PC-9 (cell line): ENCODE measurements at regions not wholly inside any gene's neighbourhood (a gene's known extent, or its start where the extent isn't known, plus 50 kb on each side); places are given as distances from the start of the nearest gene placed in this dataset.

ENCODE experiments used
- EZH2 ChIP-seq: fragments of 200-600 bp; sonication (generic); IDR thresholded peaks from 2 replicates; pipeline ENCODE4 v1.8.0; 2017; ENCODE audit warnings: antibody characterized with exemption, low read depth
- TF ChIP-seq, protein P1 (sequence below): fragments of 200-600 bp; sonication (generic); conservative IDR thresholded peaks from 2 replicates; pipeline ENCODE4 v1.6.1; 2017; ENCODE audit warnings: mixed run types, antibody characterized with exemption, mild to moderate bottlenecking, moderate library complexity

GRCh38 chr10:120972259-120972658 is 121.1 kb downstream of the WDR11 start:
- TF ChIP-seq, protein P1, sequence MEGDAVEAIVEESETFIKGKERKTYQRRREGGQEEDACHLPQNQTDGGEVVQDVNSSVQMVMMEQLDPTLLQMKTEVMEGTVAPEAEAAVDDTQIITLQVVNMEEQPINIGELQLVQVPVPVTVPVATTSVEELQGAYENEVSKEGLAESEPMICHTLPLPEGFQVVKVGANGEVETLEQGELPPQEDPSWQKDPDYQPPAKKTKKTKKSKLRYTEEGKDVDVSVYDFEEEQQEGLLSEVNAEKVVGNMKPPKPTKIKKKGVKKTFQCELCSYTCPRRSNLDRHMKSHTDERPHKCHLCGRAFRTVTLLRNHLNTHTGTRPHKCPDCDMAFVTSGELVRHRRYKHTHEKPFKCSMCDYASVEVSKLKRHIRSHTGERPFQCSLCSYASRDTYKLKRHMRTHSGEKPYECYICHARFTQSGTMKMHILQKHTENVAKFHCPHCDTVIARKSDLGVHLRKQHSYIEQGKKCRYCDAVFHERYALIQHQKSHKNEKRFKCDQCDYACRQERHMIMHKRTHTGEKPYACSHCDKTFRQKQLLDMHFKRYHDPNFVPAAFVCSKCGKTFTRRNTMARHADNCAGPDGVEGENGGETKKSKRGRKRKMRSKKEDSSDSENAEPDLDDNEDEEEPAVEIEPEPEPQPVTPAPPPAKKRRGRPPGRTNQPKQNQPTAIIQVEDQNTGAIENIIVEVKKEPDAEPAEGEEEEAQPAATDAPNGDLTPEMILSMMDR = no peak
- TF ChIP-seq EZH2 = no peak
